Medulla oblongata (tissue), 1 donor: ENCODE measurements at regions not wholly inside any gene's neighbourhood (a gene's known extent, or its start where the extent isn't known, plus 50 kb on each side); places are given as distances from the start of the nearest gene placed in this dataset.

Experiments used
- DNase-seq: peaks from one replicate; pipeline ENCODE4 v3.0.0-alpha.2; 2015; ENCODE audit errors: extremely low spot score

GRCh38 chr9:4435197-4435596 is 55.1 kb upstream of the SLC1A1 start:
- DNase-seq = no peak

- DNase-seq = no peak
Observed at GRCh38 chr9:4433379-4433778, 56.9 kb upstream of the SLC1A1 start.

- DNase-seq = peak; percentile 21
Observed at GRCh38 chr9:4430432-4431261, 59.6 kb upstream of the SLC1A1 start.

GRCh38 chr9:4425319-4426045 is 64.8 kb upstream of the SLC1A1 start:
- no peak for DNase-seq

- no peak for DNase-seq
Observed at GRCh38 chr9:4424891-4425290, 65.4 kb upstream of the SLC1A1 start.

GRCh38 chr9:4424038-4424437 is 66.2 kb upstream of the SLC1A1 start:
- DNase-seq = no peak

GRCh38 chr9:4423207-4423610 is 67.1 kb upstream of the SLC1A1 start:
- no peak for DNase-seq

- no peak for DNase-seq
Observed at GRCh38 chr9:4422495-4422894, 67.8 kb upstream of the SLC1A1 start.

GRCh38 chr9:4421847-4422246 is 68.4 kb upstream of the SLC1A1 start:
- DNase-seq = no peak

- DNase-seq = no peak
Observed at GRCh38 chr9:4420351-4420750, 69.9 kb upstream of the SLC1A1 start.

GRCh38 chr9:4417578-4418325 is 72.5 kb upstream of the SLC1A1 start:
- DNase-seq = no peak

- no peak for DNase-seq
Observed at GRCh38 chr9:4416467-4416866, 73.8 kb upstream of the SLC1A1 start.

GRCh38 chr9:4415281-4415680 is 75.0 kb upstream of the SLC1A1 start:
- no peak for DNase-seq

- no peak for DNase-seq
Observed at GRCh38 chr9:4413856-4414255, 76.4 kb upstream of the SLC1A1 start.

GRCh38 chr9:4404156-4404555 is 86.1 kb upstream of the SLC1A1 start:
- no peak for DNase-seq

GRCh38 chr9:4402501-4402900 is 87.8 kb upstream of the SLC1A1 start:
- no peak for DNase-seq

- DNase-seq = no peak
Observed at GRCh38 chr9:4400731-4401130, 89.5 kb upstream of the SLC1A1 start.

- DNase-seq = no peak
Observed at GRCh38 chr9:4397917-4398316, 92.4 kb upstream of the SLC1A1 start.

- no peak for DNase-seq
Observed at GRCh38 chr9:4393806-4394523, 94.1 kb upstream of the GLIS3 start.

- DNase-seq = no peak
Observed at GRCh38 chr9:4389755-4390154, 89.9 kb upstream of the GLIS3 start.

GRCh38 chr9:4389003-4389402 is 89.1 kb upstream of the GLIS3 start:
- no peak for DNase-seq

GRCh38 chr9:4386819-4387218 is 87.0 kb upstream of the GLIS3 start:
- DNase-seq = no peak
